ENCODE measurements at regions not wholly inside any gene's neighbourhood (a gene's known extent, or its start where the extent isn't known, plus 50 kb on each side); places are given as distances from the start of the nearest gene placed in this dataset.

GRCh38 chr3:168823466-168823865 lies 727.7 kb upstream of the GOLIM4 start:
- no peaks in the 10 kb centered on the region for H3K9me3 ChIP-seq (ENCODE audit: insufficient read depth, low read depth, low read length)
- H3K36me3 Mint-ChIP-seq (ENCODE audit: low read depth, unreplicated experiment), result no peaks in the 10 kb centered on the region
- no peaks in the 10 kb centered on the region for H3K36me3 ChIP-seq (ENCODE audit: insufficient read depth, low read length)
- H3K9me3 Mint-ChIP-seq (ENCODE audit: unreplicated experiment), result no peaks in the 10 kb centered on the region
- H3K79me2 ChIP-seq (ENCODE audit: insufficient read depth, low read length), result no peaks in the 10 kb centered on the region
- no peak overlapping the region for H3K9ac ChIP-seq (ENCODE audit: low read length)
- no peak overlapping the region for H3K4me3 ChIP-seq (ENCODE audit: insufficient read depth, low read depth, low read length)
- H3K4me3 Mint-ChIP-seq (ENCODE audit: unreplicated experiment), result no peak overlapping the region
- no peak overlapping the region for H3K4me2 ChIP-seq (ENCODE audit: low read length)
- FAIRE-seq, result no peak
- no peaks in the 10 kb centered on the region for H3K4me1 ChIP-seq (ENCODE audit: insufficient read depth, low read length)
- no peaks in the 10 kb centered on the region for H4K20me1 ChIP-seq (ENCODE audit: insufficient read depth, low read length)
- no peak for DNase-seq (ENCODE audit: low read depth)
- no peaks in the 10 kb centered on the region for H3K27me3 ChIP-seq (ENCODE audit: insufficient read depth, low read length)
- H3K27ac ChIP-seq (ENCODE audit: low read depth, low read length), result no peak overlapping the region
- H3K27ac Mint-ChIP-seq (ENCODE audit: unreplicated experiment), result no peak overlapping the region
- H2AFZ ChIP-seq (ENCODE audit: low read depth, low read length), result no peak overlapping the region
- H3K4me1 Mint-ChIP-seq (ENCODE audit: low read depth, unreplicated experiment), result no peaks in the 10 kb centered on the region
- no peaks in the 10 kb centered on the region for H3K27me3 Mint-ChIP-seq (ENCODE audit: low read depth, unreplicated experiment)
- TF ChIP-seq EZH2 (IDR thresholded peaks at IDR 0.05; ENCODE audit: insufficient read depth, low read length), result no peak
- TF ChIP-seq, protein P1, sequence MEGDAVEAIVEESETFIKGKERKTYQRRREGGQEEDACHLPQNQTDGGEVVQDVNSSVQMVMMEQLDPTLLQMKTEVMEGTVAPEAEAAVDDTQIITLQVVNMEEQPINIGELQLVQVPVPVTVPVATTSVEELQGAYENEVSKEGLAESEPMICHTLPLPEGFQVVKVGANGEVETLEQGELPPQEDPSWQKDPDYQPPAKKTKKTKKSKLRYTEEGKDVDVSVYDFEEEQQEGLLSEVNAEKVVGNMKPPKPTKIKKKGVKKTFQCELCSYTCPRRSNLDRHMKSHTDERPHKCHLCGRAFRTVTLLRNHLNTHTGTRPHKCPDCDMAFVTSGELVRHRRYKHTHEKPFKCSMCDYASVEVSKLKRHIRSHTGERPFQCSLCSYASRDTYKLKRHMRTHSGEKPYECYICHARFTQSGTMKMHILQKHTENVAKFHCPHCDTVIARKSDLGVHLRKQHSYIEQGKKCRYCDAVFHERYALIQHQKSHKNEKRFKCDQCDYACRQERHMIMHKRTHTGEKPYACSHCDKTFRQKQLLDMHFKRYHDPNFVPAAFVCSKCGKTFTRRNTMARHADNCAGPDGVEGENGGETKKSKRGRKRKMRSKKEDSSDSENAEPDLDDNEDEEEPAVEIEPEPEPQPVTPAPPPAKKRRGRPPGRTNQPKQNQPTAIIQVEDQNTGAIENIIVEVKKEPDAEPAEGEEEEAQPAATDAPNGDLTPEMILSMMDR (IDR thresholded peaks at IDR 0.05; ENCODE audit: insufficient read depth, low read depth, low read length), result no peak

- Histone ChIP-seq H3K4me3 (ENCODE audit: insufficient read depth, low read depth, low read length) (no peak overlapping the region), H3K9me3 (ENCODE audit: insufficient read depth, low read depth, low read length) (no peaks in the 10 kb centered on the region), H3K27me3 (ENCODE audit: insufficient read depth, low read length) (no peaks in the 10 kb centered on the region), H3K9ac (ENCODE audit: low read length) (no peak overlapping the region), H2AFZ (ENCODE audit: low read depth, low read length) (no peak overlapping the region), H3K79me2 (ENCODE audit: insufficient read depth, low read length) (no peaks in the 10 kb centered on the region), H3K36me3 (ENCODE audit: insufficient read depth, low read length) (no peaks in the 10 kb centered on the region), H3K4me1 (ENCODE audit: insufficient read depth, low read length) (no peaks in the 10 kb centered on the region), H3K27ac (ENCODE audit: low read depth, low read length) (no peak overlapping the region), H3K4me2 (ENCODE audit: low read length) (no peak overlapping the region), H4K20me1 (ENCODE audit: insufficient read depth, low read length) (no peaks in the 10 kb centered on the region)
- Mint-ChIP-seq H3K36me3 (ENCODE audit: low read depth, unreplicated experiment) (no peaks in the 10 kb centered on the region), H3K9me3 (ENCODE audit: unreplicated experiment) (no peaks in the 10 kb centered on the region), H3K27me3 (ENCODE audit: low read depth, unreplicated experiment) (no peaks in the 10 kb centered on the region), H3K27ac (ENCODE audit: unreplicated experiment) (no peak overlapping the region), H3K4me1 (ENCODE audit: low read depth, unreplicated experiment) (peaks cover 8% of the 10 kb centered on the region), H3K4me3 (ENCODE audit: unreplicated experiment) (no peak overlapping the region)
- no peak for DNase-seq (ENCODE audit: low read depth)
- no peak for FAIRE-seq
- no peak for TF ChIP-seq EZH2 (IDR thresholded peaks at IDR 0.05; ENCODE audit: insufficient read depth, low read length)
- TF ChIP-seq, protein P1 (IDR thresholded peaks at IDR 0.05; ENCODE audit: insufficient read depth, low read depth, low read length), result no peak
Observed at GRCh38 chr3:168820810-168821415, 725.2 kb upstream of the GOLIM4 start.

DNA sequence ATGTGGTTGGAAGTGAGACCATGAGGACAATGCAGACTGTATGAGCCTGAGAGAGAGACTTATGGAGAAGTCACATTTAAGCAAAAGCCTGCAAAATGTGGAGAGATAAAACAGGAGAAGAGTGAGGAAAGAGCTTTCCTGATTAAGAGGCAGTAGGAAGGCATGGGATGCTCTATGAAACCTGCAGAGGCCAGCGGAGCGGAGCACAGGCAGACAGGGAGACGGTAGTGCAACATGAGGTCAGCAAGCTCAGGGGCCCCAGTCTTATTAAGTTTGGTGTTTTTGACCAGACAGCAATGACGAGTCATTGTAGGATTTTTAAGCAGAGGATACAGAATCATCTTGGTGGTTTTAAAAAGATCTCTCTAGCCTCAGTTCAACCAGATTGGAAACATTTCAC lies 721.5 kb upstream of the GOLIM4 start:
- Mint-ChIP-seq H3K27me3 (ENCODE audit: low read depth, unreplicated experiment) (no peaks in the 10 kb centered on the region), H3K27ac (ENCODE audit: unreplicated experiment) (no peak overlapping the region), H3K36me3 (ENCODE audit: low read depth, unreplicated experiment) (no peaks in the 10 kb centered on the region), H3K4me1 (ENCODE audit: low read depth, unreplicated experiment) (peaks cover 8% of the 10 kb centered on the region), H3K4me3 (ENCODE audit: unreplicated experiment) (no peak overlapping the region), H3K9me3 (ENCODE audit: unreplicated experiment) (no peaks in the 10 kb centered on the region)
- FAIRE-seq (no peak), DNase-seq (ENCODE audit: low read depth) (no peak)
- Histone ChIP-seq H2AFZ (ENCODE audit: low read depth, low read length) (no peak overlapping the region), H3K9me3 (ENCODE audit: insufficient read depth, low read depth, low read length) (no peaks in the 10 kb centered on the region), H3K4me2 (ENCODE audit: low read length) (no peak overlapping the region), H3K4me3 (ENCODE audit: insufficient read depth, low read depth, low read length) (no peak overlapping the region), H3K79me2 (ENCODE audit: insufficient read depth, low read length) (no peaks in the 10 kb centered on the region), H3K36me3 (ENCODE audit: insufficient read depth, low read length) (no peaks in the 10 kb centered on the region), H3K27ac (ENCODE audit: low read depth, low read length) (no peak overlapping the region), H4K20me1 (ENCODE audit: insufficient read depth, low read length) (no peaks in the 10 kb centered on the region), H3K4me1 (ENCODE audit: insufficient read depth, low read length) (no peaks in the 10 kb centered on the region), H3K9ac (ENCODE audit: low read length) (no peak overlapping the region), H3K27me3 (ENCODE audit: insufficient read depth, low read length) (no peaks in the 10 kb centered on the region)
- TF ChIP-seq EZH2 (IDR thresholded peaks at IDR 0.05; ENCODE audit: insufficient read depth, low read length), result no peak
- TF ChIP-seq, protein P1 (IDR thresholded peaks at IDR 0.05; ENCODE audit: insufficient read depth, low read depth, low read length), result no peak
